ENCODE measurements at regions not wholly inside any gene's neighbourhood (a gene's known extent, or its start where the extent isn't known, plus 50 kb on each side); places are given as distances from the start of the nearest gene placed in this dataset.

- Histone ChIP-seq H2BK15ac (ENCODE audit: low read depth, poor library complexity, severe bottlenecking) (no peak overlapping the region), H3K4me3 (ENCODE audit: insufficient read depth in 1 of 2, low read depth in 1 of 2, low read length in 2 of 2) (no peak overlapping the region), H3K27me3 (ENCODE audit: control insufficient read depth in 1 of 2, insufficient read depth in 1 of 2, low read length in 2 of 2) (no peaks in the 10 kb centered on the region), H4K91ac (ENCODE audit: low read length) (no peak overlapping the region), H3K9ac (ENCODE audit: low read length) (no peak overlapping the region), H3K14ac (ENCODE audit: low read length in 2 of 2) (no peak overlapping the region), H2AFZ (ENCODE audit: low read depth, low read length) (no peak overlapping the region), H3K27ac (ENCODE audit: low read length, poor library complexity, severe bottlenecking) (no peak overlapping the region), H3K9me3 (ENCODE audit: control insufficient read depth, low read length) (no peaks in the 10 kb centered on the region), H2BK5ac (ENCODE audit: low read depth, low read length, poor library complexity, severe bottlenecking) (no peak overlapping the region), H2BK12ac (ENCODE audit: low read length in 2 of 2) (no peak overlapping the region), H3K18ac (ENCODE audit: low read depth in 1 of 2, low read length in 2 of 2) (no peak overlapping the region), H3K4me1 (ENCODE audit: control insufficient read depth, insufficient read depth, low read depth, low read length) (no peaks in the 10 kb centered on the region), H3K4me2 (ENCODE audit: low read length, poor library complexity, severe bottlenecking) (no peak overlapping the region), H3K23ac (ENCODE audit: low read length in 2 of 2) (no peak overlapping the region), H2AK5ac (ENCODE audit: low read length, severe bottlenecking) (no peak overlapping the region), H3K79me1 (replicated peaks; ENCODE audit: low read length, poor library complexity, severe bottlenecking) (no peaks in the 10 kb centered on the region), H3K36me3 (ENCODE audit: control insufficient read depth in 1 of 2, insufficient read depth in 2 of 2, low read depth in 1 of 2, low read length in 2 of 2) (no peaks in the 10 kb centered on the region), H2BK120ac (ENCODE audit: low read depth, low read length) (no peak overlapping the region), H3K4ac (ENCODE audit: low read depth in 1 of 2, low read length in 2 of 2) (no peak overlapping the region), H4K8ac (ENCODE audit: low read length) (no peak overlapping the region)
- DNase-seq = no peak
- no CpG with 5 or more reads among the region's 1 CpG for WGBS
Observed at GRCh38 chr2:111653103-111653624, 230.8 kb downstream of the ANAPC1 start.

DNA sequence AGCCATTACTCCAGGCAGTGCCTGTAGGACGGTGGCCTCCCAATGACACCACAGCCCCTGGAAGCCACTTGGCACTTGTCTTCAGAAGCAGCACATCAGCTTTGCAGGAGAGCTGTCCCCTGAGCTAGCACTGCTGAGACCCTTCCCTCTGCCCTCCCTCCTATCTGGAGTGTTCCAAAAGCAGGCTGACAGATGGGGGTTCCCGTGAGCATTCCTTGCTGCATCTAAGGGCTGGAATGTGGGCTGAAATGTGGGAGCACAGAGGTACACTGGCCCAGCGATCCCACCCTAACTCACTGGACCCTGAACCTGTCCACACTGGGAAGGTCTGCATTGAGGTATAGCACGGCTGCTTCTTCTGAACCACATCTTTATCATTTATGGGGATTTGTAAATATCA is 230.1 kb downstream of the ANAPC1 start:
- H4K91ac ChIP-seq (ENCODE audit: low read length) = no peak overlapping the region
- H2AFZ ChIP-seq (ENCODE audit: low read depth, low read length) = no peak overlapping the region
- H3K9me3 ChIP-seq (ENCODE audit: control insufficient read depth, low read length) = no peaks in the 10 kb centered on the region
- no peaks in the 10 kb centered on the region for H3K27me3 ChIP-seq (ENCODE audit: control insufficient read depth in 1 of 2, insufficient read depth in 1 of 2, low read length in 2 of 2)
- no peak overlapping the region for H2BK12ac ChIP-seq (ENCODE audit: low read length in 2 of 2)
- DNase-seq = no peak
- no peak overlapping the region for H2AK5ac ChIP-seq (ENCODE audit: low read length, severe bottlenecking)
- H2BK120ac ChIP-seq (ENCODE audit: low read depth, low read length) = no peak overlapping the region
- H3K27ac ChIP-seq (ENCODE audit: low read length, poor library complexity, severe bottlenecking) = no peak overlapping the region
- no peak overlapping the region for H2BK15ac ChIP-seq (ENCODE audit: low read depth, poor library complexity, severe bottlenecking)
- WGBS = 85% methylated on average over 3 of the region's 4 CpGs
- H2BK5ac ChIP-seq (ENCODE audit: low read depth, low read length, poor library complexity, severe bottlenecking) = no peak overlapping the region
- no peak overlapping the region for H3K9ac ChIP-seq (ENCODE audit: low read length)
- H3K4me3 ChIP-seq (ENCODE audit: insufficient read depth in 1 of 2, low read depth in 1 of 2, low read length in 2 of 2) = no peak overlapping the region
- H3K36me3 ChIP-seq (ENCODE audit: control insufficient read depth in 1 of 2, insufficient read depth in 2 of 2, low read depth in 1 of 2, low read length in 2 of 2) = no peaks in the 10 kb centered on the region
- H3K18ac ChIP-seq (ENCODE audit: low read depth in 1 of 2, low read length in 2 of 2) = no peak overlapping the region
- peaks cover under 1% of the 10 kb centered on the region for H3K4me1 ChIP-seq (ENCODE audit: control insufficient read depth, insufficient read depth, low read depth, low read length)
- no peak overlapping the region for H4K8ac ChIP-seq (ENCODE audit: low read length)
- H3K14ac ChIP-seq (ENCODE audit: low read length in 2 of 2) = no peak overlapping the region
- no peak overlapping the region for H3K23ac ChIP-seq (ENCODE audit: low read length in 2 of 2)
- H3K4me2 ChIP-seq (ENCODE audit: low read length, poor library complexity, severe bottlenecking) = no peak overlapping the region
- H3K79me1 ChIP-seq (replicated peaks; ENCODE audit: low read length, poor library complexity, severe bottlenecking) = no peaks in the 10 kb centered on the region
- H3K4ac ChIP-seq (ENCODE audit: low read depth in 1 of 2, low read length in 2 of 2) = no peak overlapping the region

DNA sequence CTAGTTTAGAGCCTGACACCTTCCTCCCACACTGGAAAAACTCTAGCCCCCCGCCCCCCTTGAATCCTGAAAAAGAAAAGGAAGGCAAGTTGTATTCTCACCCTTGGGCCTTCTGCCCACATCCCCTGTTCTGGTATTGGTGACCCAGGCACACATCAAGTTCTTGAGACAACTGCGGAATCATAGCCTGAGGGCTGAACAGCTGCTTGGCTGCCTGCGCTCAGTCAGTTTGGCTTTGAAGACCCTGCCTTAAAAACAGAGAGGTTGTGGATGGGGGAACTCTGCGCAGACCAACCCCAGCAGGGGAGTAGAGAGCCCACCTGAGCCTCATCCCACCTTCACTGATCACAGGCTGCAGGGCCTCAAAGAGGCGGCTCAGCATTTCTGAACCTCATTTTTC is 229.2 kb downstream of the ANAPC1 start:
- H3K79me1 ChIP-seq (replicated peaks; ENCODE audit: low read length, poor library complexity, severe bottlenecking) = no peaks in the 10 kb centered on the region
- H3K9ac ChIP-seq (ENCODE audit: low read length) = no peak overlapping the region
- H3K18ac ChIP-seq (ENCODE audit: low read depth in 1 of 2, low read length in 2 of 2) = no peak overlapping the region
- no peak overlapping the region for H2BK5ac ChIP-seq (ENCODE audit: low read depth, low read length, poor library complexity, severe bottlenecking)
- H2BK12ac ChIP-seq (ENCODE audit: low read length in 2 of 2) = no peak overlapping the region
- H3K27me3 ChIP-seq (ENCODE audit: control insufficient read depth in 1 of 2, insufficient read depth in 1 of 2, low read length in 2 of 2) = no peaks in the 10 kb centered on the region
- no peak overlapping the region for H2AFZ ChIP-seq (ENCODE audit: low read depth, low read length)
- H3K4ac ChIP-seq (ENCODE audit: low read depth in 1 of 2, low read length in 2 of 2) = peak overlapping the region in 1 of 2 experiments; percentile 7
- H3K4me2 ChIP-seq (ENCODE audit: low read length, poor library complexity, severe bottlenecking) = no peak overlapping the region
- no peak overlapping the region for H3K4me3 ChIP-seq (ENCODE audit: insufficient read depth in 1 of 2, low read depth in 1 of 2, low read length in 2 of 2)
- H4K91ac ChIP-seq (ENCODE audit: low read length) = no peak overlapping the region
- no peak overlapping the region for H2BK15ac ChIP-seq (ENCODE audit: low read depth, poor library complexity, severe bottlenecking)
- H3K23ac ChIP-seq (ENCODE audit: low read length in 2 of 2) = no peak overlapping the region
- peaks cover 6% of the 10 kb centered on the region for H3K4me1 ChIP-seq (ENCODE audit: control insufficient read depth, insufficient read depth, low read depth, low read length)
- no peak overlapping the region for H3K27ac ChIP-seq (ENCODE audit: low read length, poor library complexity, severe bottlenecking)
- DNase-seq = no peak
- H3K14ac ChIP-seq (ENCODE audit: low read length in 2 of 2) = no peak overlapping the region
- 100% methylated on average over 3 of the region's 5 CpGs for WGBS
- H3K9me3 ChIP-seq (ENCODE audit: control insufficient read depth, low read length) = no peaks in the 10 kb centered on the region
- no peak overlapping the region for H2BK120ac ChIP-seq (ENCODE audit: low read depth, low read length)
- H2AK5ac ChIP-seq (ENCODE audit: low read length, severe bottlenecking) = no peak overlapping the region
- no peak overlapping the region for H4K8ac ChIP-seq (ENCODE audit: low read length)
- H3K36me3 ChIP-seq (ENCODE audit: control insufficient read depth in 1 of 2, insufficient read depth in 2 of 2, low read depth in 1 of 2, low read length in 2 of 2) = no peaks in the 10 kb centered on the region

- no peak overlapping the region for H3K27ac ChIP-seq (ENCODE audit: low read length, poor library complexity, severe bottlenecking)
- no peaks in the 10 kb centered on the region for H3K36me3 ChIP-seq (ENCODE audit: control insufficient read depth in 1 of 2, insufficient read depth in 2 of 2, low read depth in 1 of 2, low read length in 2 of 2)
- no peak overlapping the region for H3K23ac ChIP-seq (ENCODE audit: low read length in 2 of 2)
- DNase-seq = no peak
- H3K4me3 ChIP-seq (ENCODE audit: insufficient read depth in 1 of 2, low read depth in 1 of 2, low read length in 2 of 2) = no peak overlapping the region
- no peaks in the 10 kb centered on the region for H3K79me1 ChIP-seq (replicated peaks; ENCODE audit: low read length, poor library complexity, severe bottlenecking)
- no peak overlapping the region for H3K14ac ChIP-seq (ENCODE audit: low read length in 2 of 2)
- H4K91ac ChIP-seq (ENCODE audit: low read length) = no peak overlapping the region
- H3K9ac ChIP-seq (ENCODE audit: low read length) = no peak overlapping the region
- no peaks in the 10 kb centered on the region for H3K9me3 ChIP-seq (ENCODE audit: control insufficient read depth, low read length)
- H2AK5ac ChIP-seq (ENCODE audit: low read length, severe bottlenecking) = no peak overlapping the region
- H2BK15ac ChIP-seq (ENCODE audit: low read depth, poor library complexity, severe bottlenecking) = no peak overlapping the region
- H4K8ac ChIP-seq (ENCODE audit: low read length) = no peak overlapping the region
- WGBS = 93% methylated on average over 9 of the region's 9 CpGs
- peaks cover 9% of the 10 kb centered on the region for H3K4me1 ChIP-seq (ENCODE audit: control insufficient read depth, insufficient read depth, low read depth, low read length)
- H3K27me3 ChIP-seq (ENCODE audit: control insufficient read depth in 1 of 2, insufficient read depth in 1 of 2, low read length in 2 of 2) = no peaks in the 10 kb centered on the region
- no peak overlapping the region for H3K4ac ChIP-seq (ENCODE audit: low read depth in 1 of 2, low read length in 2 of 2)
- H3K18ac ChIP-seq (ENCODE audit: low read depth in 1 of 2, low read length in 2 of 2) = no peak overlapping the region
- H2BK120ac ChIP-seq (ENCODE audit: low read depth, low read length) = no peak overlapping the region
- no peak overlapping the region for H2BK5ac ChIP-seq (ENCODE audit: low read depth, low read length, poor library complexity, severe bottlenecking)
- H3K4me2 ChIP-seq (ENCODE audit: low read length, poor library complexity, severe bottlenecking) = no peak overlapping the region
- H2BK12ac ChIP-seq (ENCODE audit: low read length in 2 of 2) = no peak overlapping the region
- no peak overlapping the region for H2AFZ ChIP-seq (ENCODE audit: low read depth, low read length)
Observed at GRCh38 chr2:111656436-111656835, 227.6 kb downstream of the ANAPC1 start.

All from mesenchymal stem cell (in vitro differentiated cells and primary cell).